Muscle of leg (tissue), 3 donors: ENCODE measurements at regions not wholly inside any gene's neighbourhood (a gene's known extent, or its start where the extent isn't known, plus 50 kb on each side); places are given as distances from the start of the nearest gene placed in this dataset.
A peak's percentile ranks its signal among the peaks of the same experiment; 100 is the strongest.

Experiments used
- DNase-seq: peaks from one replicate; pipeline ENCODE4 v3.0.0; 2013
- H3K27ac ChIP-seq: one replicate; pipeline ENCODE4 v1.5.1; 2013; ENCODE audit warnings: mild to moderate bottlenecking, low read length, control low read depth
- H3K27me3 ChIP-seq: one replicate; pipeline ENCODE4 v1.6.1; 2013; ENCODE audit warnings: low read length; ENCODE audit not compliant: control insufficient read depth, insufficient read depth
- H3K36me3 ChIP-seq: one replicate; pipeline ENCODE4 v1.6.1; 2013; ENCODE audit warnings: low read length; ENCODE audit not compliant: control insufficient read depth, insufficient read depth
- H3K4me1 ChIP-seq: one replicate; pipeline ENCODE4 v1.6.1; 2013; ENCODE audit warnings: low read length; ENCODE audit not compliant: control insufficient read depth, insufficient read depth
- H3K4me3 ChIP-seq: one replicate; pipeline ENCODE4 v1.5.1; 2013; ENCODE audit warnings: low read length, control low read depth
- H3K9me3 ChIP-seq: replicated peaks from 2 replicates; pipeline ENCODE4 v1.6.1; 2013; ENCODE audit warnings: low read depth, low read length; ENCODE audit not compliant: control insufficient read depth
- WGBS: methylation state at CpG from one replicate; pipeline ENCODE4 v1.1.5; 2013; ENCODE audit warnings: missing lambda C conversion rate; ENCODE audit not compliant: insufficient coverage; 5-methylcytosine and 5-hydroxymethylcytosine counted together

DNA sequence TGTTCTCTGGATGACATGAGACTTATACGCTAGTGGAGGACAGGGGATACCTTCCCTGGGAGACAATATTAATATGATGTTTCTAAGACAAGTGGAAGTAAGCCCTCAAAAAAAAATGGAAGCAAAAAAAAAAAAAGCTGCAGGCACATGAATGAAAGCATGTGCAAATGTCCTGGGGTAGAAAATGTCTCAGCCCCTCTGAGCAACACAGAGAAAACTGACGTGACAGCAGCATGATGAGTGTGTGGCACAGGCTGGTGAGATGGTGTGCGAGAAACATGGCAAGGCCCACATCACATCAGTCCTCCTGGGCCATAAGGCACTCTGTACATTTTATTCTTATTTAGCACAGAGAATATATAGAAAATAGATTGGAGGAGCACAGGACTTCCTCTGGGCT is 254.7 kb upstream of the PFKP start:
- no peaks in the 10 kb centered on the region for H3K9me3 ChIP-seq
- no peak overlapping the region for H3K4me3 ChIP-seq
- 100% methylated on average over 1 of the region's 3 CpGs for whole genome bisulfite sequencing
- no peaks in the 10 kb centered on the region for H3K27me3 ChIP-seq
- no peaks in the 10 kb centered on the region for H3K36me3 ChIP-seq
- H3K27ac ChIP-seq, result no peak overlapping the region
- H3K4me1 ChIP-seq, result no peaks in the 10 kb centered on the region
- DNase-seq, result no peak

DNA sequence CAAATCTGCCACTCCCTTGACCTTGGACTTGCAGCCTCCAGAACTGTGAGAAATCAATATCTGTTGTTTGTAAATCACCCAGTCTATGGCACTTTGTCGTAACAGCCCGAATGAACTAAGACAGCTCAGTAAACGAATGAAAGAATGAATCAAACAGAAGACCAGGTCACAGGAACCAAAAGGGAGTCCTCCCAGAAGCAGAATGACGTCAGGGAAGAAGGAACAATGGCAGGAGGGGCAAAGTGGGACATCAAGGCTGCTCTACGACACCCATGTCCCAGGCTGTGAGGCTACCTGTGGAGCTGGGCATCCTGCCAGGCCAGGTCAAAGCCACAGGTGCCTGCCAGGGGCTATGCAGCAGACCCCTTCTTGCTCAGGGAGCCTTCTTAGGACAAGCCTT is 267.2 kb upstream of the PFKP start:
- no peaks in the 10 kb centered on the region for H3K4me1 ChIP-seq
- no peaks in the 10 kb centered on the region for H3K27me3 ChIP-seq
- 84% methylated on average over 5 of the region's 5 CpGs for WGBS
- H3K36me3 ChIP-seq, result no peaks in the 10 kb centered on the region
- H3K27ac ChIP-seq, result no peak overlapping the region
- H3K4me3 ChIP-seq, result no peak overlapping the region
- no peaks in the 10 kb centered on the region for H3K9me3 ChIP-seq
- DNase-seq, result no peak

DNA sequence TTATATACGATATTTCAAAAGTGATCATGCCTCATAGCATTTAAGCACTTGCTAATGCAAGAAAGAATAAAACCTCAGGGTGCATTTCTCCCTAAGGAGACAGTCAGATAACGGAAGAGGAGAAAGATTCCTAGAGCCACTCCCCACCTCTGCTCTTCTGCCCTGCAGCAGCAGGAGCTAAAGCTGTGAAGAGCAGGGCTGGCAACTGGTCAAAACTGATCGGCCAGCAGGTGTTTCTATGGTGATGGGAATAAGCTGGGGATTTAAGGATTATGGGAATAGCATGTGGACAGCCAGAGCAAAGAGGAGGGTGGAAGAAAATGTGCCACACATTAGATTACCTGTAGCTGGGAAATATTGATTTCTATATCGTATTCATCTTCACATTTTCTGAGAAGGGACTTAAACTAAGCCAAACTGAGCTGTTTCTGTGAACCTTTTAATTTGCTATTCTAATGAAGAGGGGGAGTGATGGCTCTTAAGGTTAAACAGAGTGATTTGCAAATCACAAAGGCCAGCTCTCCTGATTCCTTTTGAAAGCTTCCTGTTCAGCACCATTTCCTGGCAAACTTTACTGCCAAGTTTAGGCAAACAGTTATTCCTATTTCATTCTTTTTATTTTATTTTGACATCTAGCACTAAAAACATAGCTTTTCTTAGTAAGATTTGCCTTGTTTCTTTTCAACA is 268.9 kb upstream of the PFKP start:
- Histone ChIP-seq H3K27ac (no peak overlapping the region), H3K4me1 (no peaks in the 10 kb centered on the region), H3K36me3 (no peaks in the 10 kb centered on the region), H3K27me3 (no peaks in the 10 kb centered on the region), H3K4me3 (no peak overlapping the region), H3K9me3 (no peaks in the 10 kb centered on the region)
- peak; percentile 7 for DNase-seq
- WGBS, result 0% methylated on average over 1 of the region's 4 CpGs

DNA sequence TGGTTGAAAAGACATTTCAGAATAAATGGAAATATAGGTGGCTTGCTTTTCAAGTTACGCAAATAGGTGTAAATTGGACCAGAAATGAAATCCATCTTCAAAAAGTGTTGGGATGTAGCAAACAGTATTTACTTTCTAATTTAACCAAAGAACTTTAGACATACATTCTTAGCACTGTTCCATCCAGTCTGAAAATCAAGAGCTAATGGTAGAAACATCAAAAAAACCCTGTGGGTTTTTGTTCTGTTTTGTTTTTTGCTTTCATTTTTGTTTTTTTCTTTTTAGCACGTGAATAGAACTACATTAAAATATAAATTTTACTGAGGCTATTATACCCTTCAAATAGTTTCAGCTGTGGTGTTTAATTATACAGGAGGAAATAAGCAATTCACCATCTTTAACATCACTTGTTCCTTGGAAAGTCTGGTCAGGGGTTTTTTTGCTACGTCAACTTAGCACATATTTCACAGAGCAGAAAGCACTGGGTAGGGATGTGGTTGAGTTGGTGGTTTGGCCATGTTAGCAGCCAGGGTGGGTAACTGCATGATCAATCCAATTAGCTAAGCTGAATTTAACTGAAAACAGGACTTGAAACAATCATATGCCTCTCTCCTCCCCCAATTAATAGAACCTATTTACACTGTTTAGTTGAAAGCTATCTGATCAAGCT is 275.4 kb upstream of the PFKP start:
- no peak overlapping the region for H3K4me3 ChIP-seq
- H3K9me3 ChIP-seq, result no peaks in the 10 kb centered on the region
- no peaks in the 10 kb centered on the region for H3K27me3 ChIP-seq
- WGBS, result no CpG with 5 or more reads among the region's 3 CpGs
- no peaks in the 10 kb centered on the region for H3K4me1 ChIP-seq
- no peak overlapping the region for H3K27ac ChIP-seq
- H3K36me3 ChIP-seq, result no peaks in the 10 kb centered on the region
- no peak for DNase-seq

DNA sequence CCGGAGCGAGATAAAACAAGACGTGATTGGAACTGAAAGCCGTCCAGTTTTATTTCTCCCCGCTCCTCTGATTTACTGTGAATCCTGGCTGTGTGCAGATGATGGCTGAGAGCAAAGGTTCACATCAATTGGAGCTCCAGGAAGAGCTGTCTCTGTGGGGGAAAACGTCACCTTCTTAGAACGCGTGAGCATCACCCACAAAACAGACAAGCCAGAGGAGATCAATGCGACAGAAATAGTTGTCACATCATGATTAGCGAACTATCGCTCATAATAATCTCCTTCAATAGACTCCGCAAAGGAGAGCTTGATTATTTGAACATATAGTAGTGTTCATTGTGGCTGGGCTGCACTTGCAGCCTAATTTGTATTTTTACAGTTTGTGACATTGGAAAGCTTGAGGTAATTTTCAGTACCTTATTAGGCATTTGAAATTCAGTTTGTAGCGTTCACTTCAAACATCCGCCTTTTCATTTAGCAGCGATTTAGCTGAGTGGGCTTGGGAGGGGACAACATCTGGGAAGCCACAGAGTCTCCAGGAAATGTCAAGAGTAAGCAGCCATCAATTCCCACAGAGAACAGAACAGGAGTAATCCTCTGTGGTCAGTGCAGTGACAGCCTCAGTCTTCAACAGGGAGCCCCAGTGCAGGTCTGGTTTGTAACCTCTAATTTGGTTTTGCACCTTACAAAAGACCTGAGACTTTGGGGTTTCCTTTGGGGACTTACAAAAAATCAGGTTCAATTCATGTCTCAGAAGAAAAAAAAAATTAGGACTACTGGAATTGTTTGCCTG is 276.8 kb upstream of the PFKP start:
- Histone ChIP-seq H3K27me3 (no peaks in the 10 kb centered on the region), H3K27ac (no peak overlapping the region), H3K4me3 (no peak overlapping the region), H3K9me3 (no peaks in the 10 kb centered on the region), H3K4me1 (no peaks in the 10 kb centered on the region), H3K36me3 (no peaks in the 10 kb centered on the region)
- WGBS, result no CpG with 5 or more reads among the region's 15 CpGs
- DNase-seq, result no peak

DNA sequence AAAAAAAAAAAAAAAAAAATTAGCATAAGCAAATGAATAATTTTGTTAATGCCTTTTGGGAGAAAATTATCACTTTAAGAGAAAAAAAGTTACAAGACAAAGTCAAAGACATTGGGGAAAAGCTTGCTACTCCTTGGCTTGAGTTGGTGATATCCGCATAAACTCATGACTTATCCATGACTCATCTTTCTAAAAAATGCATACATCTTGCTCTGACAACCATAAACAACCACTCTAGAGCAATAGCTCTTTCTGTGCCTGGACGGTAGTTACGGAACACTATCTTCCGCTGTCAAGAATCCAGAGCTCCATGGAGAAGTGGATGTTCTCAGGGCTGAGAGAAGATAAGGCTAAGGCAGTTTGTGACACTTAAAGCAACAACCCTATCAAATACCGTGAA is 281.1 kb upstream of the PFKP start:
- DNase-seq, result no peak
- H3K9me3 ChIP-seq, result no peaks in the 10 kb centered on the region
- 100% methylated on average over 1 of the region's 5 CpGs for WGBS
- no peak overlapping the region for H3K4me3 ChIP-seq
- no peaks in the 10 kb centered on the region for H3K4me1 ChIP-seq
- no peak overlapping the region for H3K27ac ChIP-seq
- H3K36me3 ChIP-seq, result no peaks in the 10 kb centered on the region
- no peaks in the 10 kb centered on the region for H3K27me3 ChIP-seq

DNA sequence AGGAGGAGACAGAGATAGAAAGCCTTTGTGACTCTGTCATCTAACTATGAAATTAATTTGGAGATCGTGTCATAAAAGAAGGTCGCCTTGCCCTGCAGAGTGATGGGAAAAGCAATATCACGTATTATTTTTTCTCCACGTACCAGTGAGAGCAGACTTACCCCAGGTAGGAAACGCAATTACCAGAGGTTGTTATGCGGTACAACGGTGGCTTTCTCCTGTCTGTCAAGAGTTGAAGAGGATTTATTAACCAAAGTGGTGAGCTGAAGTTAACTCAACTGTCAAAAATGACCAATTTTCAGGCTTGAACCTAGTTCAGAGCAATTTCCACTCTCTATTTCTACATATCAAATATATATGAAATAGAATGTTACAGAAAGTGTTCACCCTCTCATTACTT is 282.6 kb upstream of the PFKP start:
- Histone ChIP-seq H3K27me3 (no peaks in the 10 kb centered on the region), H3K36me3 (no peaks in the 10 kb centered on the region), H3K27ac (no peak overlapping the region), H3K4me1 (no peaks in the 10 kb centered on the region), H3K4me3 (no peak overlapping the region), H3K9me3 (no peaks in the 10 kb centered on the region)
- DNase-seq, result no peak
- 80% methylated on average over 1 of the region's 7 CpGs for WGBS

DNA sequence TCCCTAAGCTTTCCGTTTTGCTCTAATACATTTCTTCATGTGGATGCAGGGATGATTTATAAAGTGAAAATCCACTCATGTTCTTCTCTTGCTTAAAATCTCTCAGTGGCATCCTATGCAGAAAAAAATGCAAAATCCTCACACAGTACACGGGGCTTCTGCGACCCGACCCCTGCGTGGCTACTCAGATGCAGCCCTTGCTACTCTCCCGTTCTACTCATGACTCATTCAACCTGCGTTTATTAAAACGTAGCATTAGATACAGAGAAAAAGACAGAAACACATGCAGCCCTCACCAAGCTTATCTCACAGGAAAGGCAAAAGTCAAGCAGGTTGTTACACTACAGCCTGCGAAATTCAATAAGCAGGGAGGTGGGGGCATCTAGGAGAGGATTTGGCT is 284.4 kb upstream of the PFKP start:
- Histone ChIP-seq H3K9me3 (no peaks in the 10 kb centered on the region), H3K27me3 (no peaks in the 10 kb centered on the region), H3K4me1 (no peaks in the 10 kb centered on the region), H3K36me3 (no peaks in the 10 kb centered on the region), H3K4me3 (no peak overlapping the region), H3K27ac (no peak overlapping the region)
- no peak for DNase-seq
- 41% methylated on average over 2 of the region's 9 CpGs for WGBS

DNA sequence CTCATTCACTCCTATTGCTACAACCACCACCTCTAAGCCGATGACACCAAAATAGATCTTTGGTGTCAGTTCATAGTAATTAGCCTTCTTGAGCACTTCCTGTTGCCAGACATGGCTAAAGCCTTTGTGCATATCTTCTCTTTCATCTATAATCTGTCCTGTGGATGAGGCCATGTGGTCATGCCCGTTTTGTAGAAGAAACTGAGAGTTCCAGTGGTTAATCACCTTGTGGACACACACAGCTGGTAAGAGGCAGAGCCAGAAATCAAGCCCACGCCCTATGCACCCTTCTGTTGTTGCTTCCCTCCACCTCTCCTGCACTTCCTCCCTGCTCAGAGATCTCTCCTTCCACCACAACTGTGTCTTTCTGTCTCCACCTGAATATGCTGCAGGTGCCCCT is 285.1 kb upstream of the PFKP start:
- 73% methylated on average over 2 of the region's 3 CpGs for WGBS
- Histone ChIP-seq H3K27ac (no peak overlapping the region), H3K4me1 (no peaks in the 10 kb centered on the region)

DNA sequence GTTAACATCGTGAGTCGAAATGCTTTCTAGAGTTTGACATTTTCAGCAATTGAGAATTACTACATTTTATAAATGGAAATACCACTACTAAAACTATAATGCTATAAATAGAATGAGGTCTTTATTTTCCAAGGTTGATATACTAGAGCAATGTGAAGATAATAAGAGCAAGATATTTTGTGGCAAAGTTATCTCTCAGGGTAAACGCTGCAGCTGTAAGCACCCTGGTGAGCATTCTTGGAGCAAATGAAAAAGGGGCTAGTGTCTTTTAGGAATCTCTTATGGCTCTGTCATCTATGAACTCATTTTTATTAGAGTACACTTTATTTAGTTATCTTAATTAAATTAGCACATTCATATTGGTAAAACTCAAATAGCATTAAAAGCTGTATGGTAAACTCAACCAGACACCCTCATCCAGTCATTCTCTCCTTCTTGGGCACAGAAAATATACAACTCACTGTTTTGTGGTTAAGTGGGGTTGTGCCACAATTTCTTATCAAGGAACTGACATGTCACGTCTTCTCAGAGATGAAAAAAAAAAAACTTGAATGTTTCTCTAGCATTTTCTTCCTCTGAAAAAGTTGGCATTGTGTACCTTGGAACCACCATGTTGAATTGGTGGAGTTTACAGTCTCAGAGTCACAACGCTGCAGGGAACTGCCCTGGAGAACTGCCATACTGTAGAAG is 289.5 kb upstream of the PFKP start:
- no peaks in the 10 kb centered on the region for H3K36me3 ChIP-seq
- 60% methylated on average over 1 of the region's 5 CpGs for WGBS
- no peak for DNase-seq
- H3K9me3 ChIP-seq, result no peaks in the 10 kb centered on the region
- H3K4me1 ChIP-seq, result no peaks in the 10 kb centered on the region
- H3K27ac ChIP-seq, result no peak overlapping the region
- H3K4me3 ChIP-seq, result no peak overlapping the region
- peaks cover 6% of the 10 kb centered on the region for H3K27me3 ChIP-seq

More for the DNA sequence above, 285.1 kb upstream of the PFKP start:
- no peak overlapping the region for H3K4me3 ChIP-seq
- DNase-seq, result no peak
- no peaks in the 10 kb centered on the region for H3K36me3 ChIP-seq
- no peaks in the 10 kb centered on the region for H3K27me3 ChIP-seq
- H3K9me3 ChIP-seq, result no peaks in the 10 kb centered on the region
